ENCODE measurements at regions not wholly inside any gene's neighbourhood (a gene's known extent, or its start where the extent isn't known, plus 50 kb on each side); places are given as distances from the start of the nearest gene placed in this dataset.

GRCh38 chr5:56514245-56514644, 281.1 kb upstream of the ANKRD55 start:
- peaks cover 38% of the 10 kb centered on the region for H3K4me1 Mint-ChIP-seq (ENCODE audit: low read depth)
- no peak overlapping the region for H3K4me3 Mint-ChIP-seq

GRCh38 chr5:56513141-56513540, 280.0 kb upstream of the ANKRD55 start:
- no peak overlapping the region for H3K4me3 ChIP-seq (ENCODE audit: low read length)
- Mint-ChIP-seq H3K4me3 (no peak overlapping the region), H3K36me3 (ENCODE audit: low read depth) (no peaks in the 10 kb centered on the region), H3K4me1 (ENCODE audit: low read depth) (peaks cover 38% of the 10 kb centered on the region), H3K27ac (no peak overlapping the region), H3K9me3 (no peaks in the 10 kb centered on the region), H3K27me3 (no peaks in the 10 kb centered on the region)
- no peaks in the 10 kb centered on the region for H3K36me3 ChIP-seq (ENCODE audit: insufficient read depth, low read length)
- DNase-seq: no peak
- no peaks in the 10 kb centered on the region for H3K9me3 ChIP-seq (ENCODE audit: control insufficient read depth in 1 of 2, insufficient read depth in 1 of 2, low read length in 2 of 2)
- H3K27me3 ChIP-seq (ENCODE audit: control insufficient read depth in 1 of 2, insufficient read depth in 2 of 2, low read length in 2 of 2): no peaks in the 10 kb centered on the region
- no peak for ATAC-seq (ENCODE audit: poor library complexity)
- peaks cover 13% of the 10 kb centered on the region for H3K4me1 ChIP-seq (ENCODE audit: insufficient read depth, low read length)
- ChIA-PET CTCF (no interaction called here), POLR2A (no interaction called here)
- H3K27ac ChIP-seq (ENCODE audit: low read depth in 1 of 2, low read length in 2 of 2): no peak overlapping the region
- TF ChIP-seq CTCF (IDR thresholded peaks at IDR 0.05): no peak
- intact Hi-C loops (cut with DNase I, micrococcal nuclease): no loop called here

More at GRCh38 chr5:56514245-56514644, 281.1 kb upstream of the ANKRD55 start:
- H3K27me3 ChIP-seq (ENCODE audit: control insufficient read depth in 1 of 2, insufficient read depth in 2 of 2, low read length in 2 of 2): no peaks in the 10 kb centered on the region
- no peaks in the 10 kb centered on the region for H3K36me3 ChIP-seq (ENCODE audit: insufficient read depth, low read length)
- TF ChIP-seq CTCF (IDR thresholded peaks at IDR 0.05): no peak
- no peak overlapping the region for H3K4me3 ChIP-seq (ENCODE audit: low read length)
- peaks cover 13% of the 10 kb centered on the region for H3K4me1 ChIP-seq (ENCODE audit: insufficient read depth, low read length)
- Mint-ChIP-seq H3K36me3 (ENCODE audit: low read depth) (no peaks in the 10 kb centered on the region), H3K27ac (no peak overlapping the region), H3K27me3 (no peaks in the 10 kb centered on the region), H3K9me3 (no peaks in the 10 kb centered on the region)
- no peak overlapping the region for H3K27ac ChIP-seq (ENCODE audit: low read depth in 1 of 2, low read length in 2 of 2)
- DNase-seq (no peak), ATAC-seq (ENCODE audit: poor library complexity) (no peak)
- intact Hi-C loops (cut with DNase I, micrococcal nuclease): no loop called here
- H3K9me3 ChIP-seq (ENCODE audit: control insufficient read depth in 1 of 2, insufficient read depth in 1 of 2, low read length in 2 of 2): no peaks in the 10 kb centered on the region
- ChIA-PET POLR2A (no interaction called here), CTCF (no interaction called here)

GRCh38 chr5:56512313-56512996, 279.3 kb upstream of the ANKRD55 start:
- DNase-seq (no peak), ATAC-seq (ENCODE audit: poor library complexity) (no peak)
- TF ChIP-seq CTCF (IDR thresholded peaks at IDR 0.05): no peak
- H3K27me3 ChIP-seq (ENCODE audit: control insufficient read depth in 1 of 2, insufficient read depth in 2 of 2, low read length in 2 of 2): no peaks in the 10 kb centered on the region
- intact Hi-C loops (cut with DNase I, micrococcal nuclease): no loop called here
- no peaks in the 10 kb centered on the region for H3K36me3 Mint-ChIP-seq (ENCODE audit: low read depth)
- no peaks in the 10 kb centered on the region for H3K27me3 Mint-ChIP-seq
- CTCF ChIA-PET: no interaction called here
- H3K4me1 ChIP-seq (ENCODE audit: insufficient read depth, low read length): peaks cover 13% of the 10 kb centered on the region
- no peak overlapping the region for H3K4me3 ChIP-seq (ENCODE audit: low read length)
- no peaks in the 10 kb centered on the region for H3K9me3 ChIP-seq (ENCODE audit: control insufficient read depth in 1 of 2, insufficient read depth in 1 of 2, low read length in 2 of 2)
- no peak overlapping the region for H3K4me3 Mint-ChIP-seq
- peaks cover 31% of the 10 kb centered on the region for H3K4me1 Mint-ChIP-seq (ENCODE audit: low read depth)
- POLR2A ChIA-PET: interaction anchor here (0.7 kb wide), 1 partner anchor 33 kb away, joined by 3 read pairs; no protein-coding TSS in a partner anchor
- H3K27ac Mint-ChIP-seq: no peak overlapping the region
- no peaks in the 10 kb centered on the region for H3K9me3 Mint-ChIP-seq
- H3K27ac ChIP-seq (ENCODE audit: low read depth in 1 of 2, low read length in 2 of 2): no peak overlapping the region
- H3K36me3 ChIP-seq (ENCODE audit: insufficient read depth, low read length): no peaks in the 10 kb centered on the region

All from CD4-positive, alpha-beta T cell (primary cell).